Osteoblast (primary cell): ENCODE measurements at regions not wholly inside any gene's neighbourhood (a gene's known extent, or its start where the extent isn't known, plus 50 kb on each side); places are given as distances from the start of the nearest gene placed in this dataset.

Experiments used
- DNase-seq: peaks from one replicate; pipeline ENCODE4 v3.0.0; 2011; ENCODE audit warnings: low spot score, mixed read lengths; ENCODE audit not compliant: insufficient read length; ENCODE audit errors: missing footprints
- H2AFZ ChIP-seq: 2 replicates; pipeline ENCODE4 v1.6.0; 2011; ENCODE audit warnings: mild to moderate bottlenecking, low read length
- H3K27ac ChIP-seq: 2 replicates; pipeline ENCODE4 v1.5.1; 2011; ENCODE audit warnings: mild to moderate bottlenecking, low read depth, low read length, moderate library complexity
- H3K27me3 ChIP-seq: 2 replicates; pipeline ENCODE4 v1.6.0; 2012; ENCODE audit warnings: mild to moderate bottlenecking, control low read depth, inconsistent platforms, low read length, moderate library complexity; ENCODE audit not compliant: insufficient read depth
- H3K36me3 ChIP-seq: 2 replicates; pipeline ENCODE4 v1.5.1; 2011; ENCODE audit warnings: mild to moderate bottlenecking, low read length, control low read depth, moderate library complexity; ENCODE audit not compliant: insufficient read depth
- H3K4me1 ChIP-seq: 2 replicates; pipeline ENCODE4 v1.5.1; 2011; ENCODE audit warnings: mild to moderate bottlenecking, low read length, control low read depth, moderate library complexity; ENCODE audit not compliant: insufficient read depth
- H3K4me2 ChIP-seq: 2 replicates; pipeline ENCODE4 v1.6.0; 2011; ENCODE audit warnings: mild to moderate bottlenecking, low read length; ENCODE audit not compliant: insufficient read depth
- H3K4me3 ChIP-seq: fragments of 200-600 bp; sonication (generic); 3 replicates; pipeline ENCODE4 v1.5.1; 2012; ENCODE audit warnings: mild to moderate bottlenecking, low read length, inconsistent platforms; ENCODE audit not compliant: insufficient read depth
- H3K79me2 ChIP-seq: 2 replicates; pipeline ENCODE4 v1.6.0; 2012; ENCODE audit warnings: mild to moderate bottlenecking, low read length, control low read depth, inconsistent platforms; ENCODE audit not compliant: insufficient read depth
- H3K9me3 ChIP-seq: 2 replicates; pipeline ENCODE4 v1.5.1; 2011; ENCODE audit warnings: low read depth, low read length, control low read depth
- H4K20me1 ChIP-seq: 2 replicates; pipeline ENCODE4 v1.6.0; 2012; ENCODE audit warnings: mild to moderate bottlenecking, low read length, control low read depth; ENCODE audit not compliant: insufficient read depth
- CTCF ChIP-seq: IDR thresholded peaks from 2 replicates; pipeline ENCODE4 v1.5.1; 2011; ENCODE audit warnings: mild to moderate bottlenecking, low read depth, low read length, moderate library complexity; ENCODE audit errors: extremely low read depth

DNA sequence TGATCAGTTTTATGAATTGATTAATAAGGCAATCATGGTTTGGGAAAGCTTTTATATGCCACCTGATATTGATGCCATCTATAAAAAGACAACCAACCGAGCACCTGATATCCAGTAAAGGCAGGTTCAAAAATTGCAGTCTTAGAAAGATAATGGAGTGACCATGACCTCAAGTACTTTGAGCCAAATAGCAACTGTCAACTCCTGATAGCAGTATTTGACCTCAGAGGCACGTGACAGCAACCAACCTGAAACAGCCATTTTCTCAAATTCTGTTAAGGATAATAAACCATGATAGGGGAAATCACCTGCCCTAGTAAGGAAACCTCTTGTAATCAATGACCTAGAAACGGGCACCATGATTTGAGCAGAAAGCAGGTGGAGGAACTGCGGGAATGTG is 77.1 kb upstream of the NFE2L3 start:
- no peak for TF ChIP-seq CTCF
- H3K4me2 ChIP-seq, result no peak overlapping the region
- DNase-seq, result no peak

DNA sequence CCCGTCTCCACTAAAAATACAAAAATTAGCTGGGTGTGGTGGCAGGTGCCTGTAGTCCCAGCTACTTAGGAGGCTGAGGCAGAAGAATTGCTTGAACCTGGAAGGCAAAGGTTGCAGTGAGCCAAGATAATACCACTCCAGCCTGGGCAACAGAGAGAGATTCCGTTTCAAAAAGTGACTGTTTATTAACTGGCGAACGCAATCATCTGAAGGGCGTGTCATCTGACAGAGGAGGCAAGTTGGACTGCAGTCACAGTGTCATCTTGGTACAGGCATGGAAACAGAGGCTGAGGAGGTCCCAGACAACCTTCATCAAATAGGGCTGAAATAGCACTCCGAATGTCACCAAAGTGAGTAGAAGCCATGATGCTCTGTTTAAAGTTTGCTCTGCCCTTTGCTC is 75.3 kb upstream of the NFE2L3 start:
- H3K4me2 ChIP-seq, result no peak overlapping the region
- H3K9me3 ChIP-seq, result no peaks in the 10 kb centered on the region
- no peak overlapping the region for H2AFZ ChIP-seq
- no peak overlapping the region for H3K27ac ChIP-seq
- H3K36me3 ChIP-seq, result no peaks in the 10 kb centered on the region
- no peaks in the 10 kb centered on the region for H4K20me1 ChIP-seq
- H3K79me2 ChIP-seq, result no peaks in the 10 kb centered on the region
- TF ChIP-seq CTCF, result no peak
- H3K4me1 ChIP-seq, result no peaks in the 10 kb centered on the region
- peaks cover 15% of the 10 kb centered on the region for H3K27me3 ChIP-seq
- H3K4me3 ChIP-seq, result no peak overlapping the region
- DNase-seq, result no peak

More for the DNA sequence above, 77.1 kb upstream of the NFE2L3 start:
- H3K4me1 ChIP-seq, result no peaks in the 10 kb centered on the region
- H3K4me3 ChIP-seq, result no peak overlapping the region
- no peaks in the 10 kb centered on the region for H3K36me3 ChIP-seq
- no peaks in the 10 kb centered on the region for H4K20me1 ChIP-seq
- peaks cover 15% of the 10 kb centered on the region for H3K27me3 ChIP-seq
- H3K79me2 ChIP-seq, result no peaks in the 10 kb centered on the region
- H2AFZ ChIP-seq, result no peak overlapping the region
- H3K9me3 ChIP-seq, result no peaks in the 10 kb centered on the region
- H3K27ac ChIP-seq, result no peak overlapping the region

DNA sequence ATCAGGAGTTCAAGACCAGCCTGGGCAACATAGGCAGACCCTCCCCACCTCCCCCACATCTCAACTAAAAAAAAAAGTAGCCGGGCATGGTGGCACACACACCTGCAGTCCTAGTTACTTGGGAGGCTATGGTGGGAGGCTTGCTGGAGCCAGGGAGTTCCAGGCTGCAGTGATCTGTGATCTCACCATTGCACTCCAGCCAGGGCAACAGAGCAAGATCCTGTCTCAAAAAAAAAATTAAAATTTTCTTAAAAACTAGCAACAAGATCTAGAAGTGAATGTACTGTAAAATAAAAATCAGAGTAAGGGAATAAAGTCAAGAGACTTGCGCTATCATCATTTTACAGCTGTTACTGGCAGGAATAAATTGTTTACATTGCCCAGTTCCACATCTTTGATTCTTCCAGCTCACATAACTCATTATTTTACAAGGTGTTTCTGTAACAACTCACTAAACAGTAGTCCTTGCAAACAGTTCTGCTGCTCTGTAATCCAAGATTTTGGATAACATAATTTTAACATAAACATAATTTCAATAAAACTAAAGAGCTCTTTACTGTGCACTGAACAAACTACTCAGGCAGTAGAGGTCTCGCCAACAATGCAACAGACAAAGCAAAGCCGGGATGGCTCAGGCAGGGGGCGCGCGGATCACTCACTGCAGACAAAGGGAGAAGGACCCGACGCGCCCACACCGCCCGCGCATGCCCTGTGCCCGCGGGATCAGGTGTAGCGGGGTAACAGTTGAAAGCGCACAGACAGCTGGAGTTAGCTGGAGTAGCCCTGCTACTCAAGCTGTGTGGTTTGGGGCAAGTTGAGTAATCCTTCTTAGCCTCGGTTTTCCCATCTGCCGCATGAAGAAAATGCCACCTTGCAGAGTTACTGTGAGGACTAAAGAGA is 73.3 kb upstream of the NFE2L3 start:
- Histone ChIP-seq H3K79me2 (no peaks in the 10 kb centered on the region), H2AFZ (no peak overlapping the region), H3K9me3 (no peaks in the 10 kb centered on the region), H3K36me3 (no peaks in the 10 kb centered on the region), H4K20me1 (no peaks in the 10 kb centered on the region), H3K27me3 (peaks cover 15% of the 10 kb centered on the region), H3K4me3 (no peak overlapping the region), H3K4me2 (no peak overlapping the region), H3K27ac (no peak overlapping the region), H3K4me1 (no peaks in the 10 kb centered on the region)
- peak; percentile 11 for TF ChIP-seq CTCF
- no peak for DNase-seq

DNA sequence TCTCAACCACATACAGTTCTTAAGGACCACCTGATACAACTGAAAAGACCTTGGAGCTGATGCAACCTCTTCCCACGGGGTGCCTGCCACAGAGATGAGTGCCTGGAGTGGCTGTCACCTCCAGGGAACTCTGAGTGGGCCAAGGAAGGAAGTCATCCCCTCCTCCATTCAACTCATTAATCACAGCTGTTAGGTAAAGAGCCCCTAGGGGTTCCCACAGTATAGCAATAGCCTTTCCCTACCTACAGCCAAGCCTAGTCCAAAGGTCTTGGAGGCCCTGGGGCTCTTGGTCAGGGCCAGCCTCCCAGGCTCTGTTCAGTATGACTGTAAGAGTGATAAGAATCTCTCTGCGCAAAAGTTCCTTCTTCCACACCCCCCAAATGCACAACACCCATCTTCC is 70.4 kb upstream of the NFE2L3 start:
- DNase-seq, result no peak
- Histone ChIP-seq H3K27ac (no peak overlapping the region), H3K27me3 (peaks cover 17% of the 10 kb centered on the region), H2AFZ (no peak overlapping the region), H3K9me3 (no peaks in the 10 kb centered on the region), H3K79me2 (no peaks in the 10 kb centered on the region), H3K4me1 (no peaks in the 10 kb centered on the region), H3K36me3 (no peaks in the 10 kb centered on the region), H3K4me2 (no peak overlapping the region), H3K4me3 (no peak overlapping the region), H4K20me1 (no peaks in the 10 kb centered on the region)
- no peak for TF ChIP-seq CTCF
